Fibroblast of mammary gland (primary cell): ENCODE measurements at regions not wholly inside any gene's neighbourhood (a gene's known extent, or its start where the extent isn't known, plus 50 kb on each side); places are given as distances from the start of the nearest gene placed in this dataset.

ENCODE experiments used
- DNase-seq: peaks from one replicate; pipeline ENCODE4 v3.0.0-alpha.2; 2010; ENCODE audit warnings: low read depth
- H3K4me3 ChIP-seq: 2 replicates; pipeline ENCODE4 v1.5.1; 2011; ENCODE audit warnings: low read depth, mild to moderate bottlenecking, low read length, moderate library complexity; ENCODE audit not compliant: control insufficient read depth
- CTCF ChIP-seq: conservative IDR thresholded peaks from 2 replicates; pipeline ENCODE4 v1.5.1; 2011; ENCODE audit warnings: low read depth, low read length, inconsistent platforms; ENCODE audit not compliant: control insufficient read depth, insufficient read depth

DNA sequence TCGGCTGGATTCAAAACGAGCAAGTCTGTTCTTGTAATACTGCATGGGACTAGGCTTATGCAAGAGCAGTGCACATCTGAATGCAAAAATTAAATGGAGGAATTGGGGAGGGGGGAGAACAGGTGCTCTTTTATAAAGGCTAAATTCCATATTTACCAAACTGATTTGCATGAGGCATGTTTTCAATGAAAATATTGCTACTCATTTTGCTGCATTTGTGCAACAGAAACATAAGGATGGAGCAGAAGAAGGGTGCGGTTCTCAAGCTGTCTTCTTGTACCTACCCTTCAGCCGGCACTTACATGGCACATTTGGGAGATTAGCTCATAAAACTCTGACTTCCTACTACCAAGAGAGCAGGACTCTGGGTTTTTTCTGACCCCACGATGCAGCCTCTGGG, 256.4 kb downstream of the CDCA7 start:
- no peak overlapping the region for H3K4me3 ChIP-seq
- no peak for TF ChIP-seq CTCF
- DNase-seq, result no peak

DNA sequence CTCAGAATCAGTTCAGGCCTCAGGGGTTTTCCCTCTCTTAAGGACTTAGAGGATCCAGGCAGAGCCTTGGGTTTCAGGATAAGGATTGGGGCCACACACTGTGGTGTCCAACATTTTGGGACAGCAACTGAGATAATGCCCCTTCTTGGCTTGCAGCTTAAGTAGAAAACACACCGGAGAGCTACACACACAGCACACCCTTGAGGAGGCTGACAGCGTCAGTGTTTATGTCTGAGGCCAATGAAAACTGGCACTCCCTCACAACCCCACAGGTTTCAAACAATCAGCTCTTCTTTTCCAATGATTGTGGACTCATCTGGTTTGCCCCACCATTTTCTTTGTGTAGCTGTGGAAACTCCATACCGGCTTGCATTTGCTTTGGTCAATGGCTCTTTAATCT, 257.7 kb downstream of the CDCA7 start:
- TF ChIP-seq CTCF, result no peak
- H3K4me3 ChIP-seq, result no peak overlapping the region

GRCh38 chr2:173613386-173613785, 258.7 kb downstream of the CDCA7 start:
- no peak overlapping the region for H3K4me3 ChIP-seq
- no peak for DNase-seq
- no peak for TF ChIP-seq CTCF

More for the DNA sequence above, 257.7 kb downstream of the CDCA7 start:
- DNase-seq, result no peak

- H3K4me3 ChIP-seq, result no peak overlapping the region
- no peak for DNase-seq
- TF ChIP-seq CTCF, result no peak
Measured at GRCh38 chr2:173614265-173614930, 259.7 kb downstream of the CDCA7 start.

DNA sequence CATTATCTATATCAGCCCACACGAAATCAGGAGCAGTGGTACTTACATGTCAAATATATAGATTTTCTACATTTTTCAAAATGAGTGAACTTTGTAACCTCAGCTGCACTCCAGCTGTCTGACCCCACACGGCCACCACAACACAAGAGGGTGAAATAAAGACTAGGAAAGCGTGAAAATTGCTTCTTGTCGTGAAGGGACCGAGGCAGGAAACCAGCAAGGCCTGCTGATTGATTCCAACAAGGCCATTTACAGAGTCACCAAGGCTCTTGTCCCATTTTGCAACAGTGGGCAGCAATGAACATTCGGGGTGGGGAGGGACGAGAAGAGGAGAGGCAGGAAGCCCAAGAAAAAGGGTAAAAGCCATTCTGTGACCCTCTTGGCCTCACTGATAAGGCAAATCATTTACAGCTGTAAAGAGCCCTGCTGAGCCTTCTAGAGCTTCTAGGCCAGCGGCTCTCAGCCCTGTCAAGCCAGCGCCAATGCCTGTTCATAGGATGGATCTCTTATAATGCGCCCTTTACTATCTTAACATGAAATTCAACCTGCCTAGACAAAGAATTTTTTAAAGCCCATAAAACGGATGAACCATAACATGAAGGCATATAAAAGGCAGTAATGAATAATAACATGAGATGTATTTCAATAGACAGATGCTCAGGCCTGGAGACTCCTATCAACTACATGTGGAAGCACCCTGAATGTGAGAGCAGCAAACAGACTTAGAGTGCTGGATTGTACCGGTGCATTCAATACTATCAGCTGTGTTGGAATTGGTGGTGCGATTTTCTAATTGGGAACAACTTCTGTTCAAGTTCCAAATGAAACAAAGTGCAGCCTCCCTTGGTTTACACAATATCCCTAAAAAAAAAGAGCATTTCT, 269.0 kb downstream of the CDCA7 start:
- TF ChIP-seq CTCF, result no peak
- DNase-seq, result no peak
- no peak overlapping the region for H3K4me3 ChIP-seq

- H3K4me3 ChIP-seq, result no peak overlapping the region
- no peak for TF ChIP-seq CTCF
- DNase-seq, result no peak
Measured at GRCh38 chr2:173625315-173625714, 270.6 kb downstream of the CDCA7 start.

DNA sequence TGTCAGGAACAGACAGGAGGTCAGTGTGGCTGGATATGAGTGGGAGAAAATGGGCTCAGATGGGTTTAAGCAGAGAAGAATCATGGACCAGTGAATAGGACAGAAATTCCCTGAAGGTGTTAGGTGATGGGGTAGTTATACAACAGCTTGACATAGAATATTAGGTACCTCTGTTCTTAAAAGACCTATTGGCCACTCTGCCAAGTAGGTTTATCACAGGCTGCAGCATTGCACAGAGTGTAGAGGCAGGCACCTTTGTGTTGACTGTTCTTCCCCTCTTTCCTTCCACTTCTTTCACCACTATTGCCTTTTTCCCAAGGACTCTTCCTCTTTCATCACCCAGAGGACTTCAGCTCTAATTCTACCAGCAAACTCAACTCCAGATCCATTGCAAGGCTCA, 274.4 kb downstream of the CDCA7 start:
- H3K4me3 ChIP-seq, result no peak overlapping the region
- TF ChIP-seq CTCF, result no peak

More for the DNA sequence above, 274.4 kb downstream of the CDCA7 start:
- DNase-seq, result no peak
